Stimulated activated CD8-positive, alpha-beta memory T cell treated with anti-CD3 and anti-CD28 coated beads, Interleukin-12 subunit alpha, Interleukin-12 subunit beta, amount 100 ng/mL, for 1 hour (primary cell): ENCODE measurements at regions not wholly inside any gene's neighbourhood (a gene's known extent, or its start where the extent isn't known, plus 50 kb on each side); places are given as distances from the start of the nearest gene placed in this dataset.

Source experiments
- DNase-seq: peaks from one replicate; pipeline ENCODE4 v3.0.0-alpha.2; 2020; ENCODE audit warnings: low read depth

GRCh38 chr4:36823199-36823967 is 421.2 kb upstream of the NWD2 start:
- DNase-seq = no peak

GRCh38 chr4:36824682-36825081 is 419.9 kb upstream of the NWD2 start:
- no peak for DNase-seq

GRCh38 chr4:36835246-36835645 is 409.3 kb upstream of the NWD2 start:
- no peak for DNase-seq

GRCh38 chr4:36841583-36842326 is 402.8 kb upstream of the NWD2 start:
- DNase-seq = no peak

GRCh38 chr4:36844448-36844847 is 400.1 kb upstream of the NWD2 start:
- DNase-seq = no peak

- no peak for DNase-seq
These were observed 391.7 kb upstream of the NWD2 start for GRCh38 chr4:36852856-36853255.

GRCh38 chr4:36854554-36854953 is 390.0 kb upstream of the NWD2 start:
- no peak for DNase-seq

GRCh38 chr4:36863601-36864000 is 380.9 kb upstream of the NWD2 start:
- DNase-seq = no peak

- DNase-seq = no peak
These were observed 374.4 kb upstream of the NWD2 start for GRCh38 chr4:36870121-36870520.

- no peak for DNase-seq
These were observed 371.9 kb upstream of the NWD2 start for GRCh38 chr4:36872679-36873078.

- no peak for DNase-seq
These were observed 360.4 kb upstream of the NWD2 start for GRCh38 chr4:36884151-36884550.

- DNase-seq = no peak
These were observed 352.6 kb upstream of the NWD2 start for GRCh38 chr4:36891971-36892370.

- DNase-seq = no peak
These were observed 344.0 kb upstream of the NWD2 start for GRCh38 chr4:36900446-36900987.

- DNase-seq = no peak
These were observed 339.7 kb upstream of the NWD2 start for GRCh38 chr4:36904823-36905222.

- DNase-seq = no peak
These were observed 330.4 kb upstream of the NWD2 start for GRCh38 chr4:36914106-36914505.

GRCh38 chr4:36915717-36916116 is 328.8 kb upstream of the NWD2 start:
- DNase-seq = no peak

- DNase-seq = no peak
These were observed 327.1 kb upstream of the NWD2 start for GRCh38 chr4:36917413-36917812.

GRCh38 chr4:36919721-36920120 is 324.8 kb upstream of the NWD2 start:
- DNase-seq = no peak

- DNase-seq = no peak
These were observed 322.9 kb upstream of the NWD2 start for GRCh38 chr4:36921476-36922216.

GRCh38 chr4:36930562-36931111 is 313.9 kb upstream of the NWD2 start:
- DNase-seq = no peak

GRCh38 chr4:36944232-36944631 is 300.3 kb upstream of the NWD2 start:
- DNase-seq = no peak

GRCh38 chr4:36961420-36961819 is 283.1 kb upstream of the NWD2 start:
- DNase-seq = no peak
